GM21515 (cell line): ENCODE measurements at regions not wholly inside any gene's neighbourhood (a gene's known extent, or its start where the extent isn't known, plus 50 kb on each side); places are given as distances from the start of the nearest gene placed in this dataset.
"Not testable (repeated sequence)": the region's sequence is repeated elsewhere in the genome, so short reads cannot be mapped to it uniquely, and the experiment has no call there.

Source experiments
- ATAC-seq: cut with Tn5 transposase; IDR thresholded peaks from one replicate; pipeline ENCODE4 v1.9.1; 2021; ENCODE audit not compliant: unreplicated experiment

DNA sequence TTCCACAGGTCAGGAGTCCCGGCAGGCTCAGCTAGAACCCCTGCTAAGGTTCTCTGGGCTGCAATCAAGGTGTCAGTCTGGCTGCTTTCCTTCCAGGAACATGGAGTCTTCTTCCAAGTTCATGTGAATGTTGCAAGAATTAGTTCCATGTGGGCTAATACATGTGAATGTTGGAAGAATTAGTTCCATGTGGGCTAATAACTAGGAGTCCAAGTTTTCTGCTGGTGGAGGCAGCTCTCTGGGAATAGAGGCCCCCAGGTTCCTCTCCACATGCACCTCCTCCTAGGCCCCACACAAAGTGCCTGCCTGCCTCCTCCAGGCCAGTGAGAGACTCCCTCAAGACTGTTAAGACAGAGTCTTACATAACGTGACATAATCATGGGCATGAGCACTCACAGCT lies 140.8 kb upstream of the SLC35G4 start:
- ATAC-seq = no peak

DNA sequence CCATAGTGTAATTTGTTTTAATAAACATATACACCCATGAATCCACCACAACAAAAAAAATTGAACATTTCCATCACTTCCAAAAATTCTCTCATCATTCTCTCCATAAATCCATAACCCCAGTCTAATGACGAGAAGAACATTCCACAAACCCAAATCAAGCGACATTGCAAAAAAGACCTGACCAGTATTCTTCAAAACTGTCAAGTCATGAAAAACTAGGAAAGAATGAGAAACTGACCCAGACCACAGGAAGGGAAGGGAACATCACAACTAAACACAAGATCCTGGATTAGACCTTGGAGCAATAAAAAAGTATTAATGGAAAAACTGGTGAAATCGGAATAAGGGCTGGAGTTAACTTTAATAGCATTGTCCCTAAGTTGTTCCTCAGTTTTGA lies 141.3 kb upstream of the SLC35G4 start:
- ATAC-seq = no peak

DNA sequence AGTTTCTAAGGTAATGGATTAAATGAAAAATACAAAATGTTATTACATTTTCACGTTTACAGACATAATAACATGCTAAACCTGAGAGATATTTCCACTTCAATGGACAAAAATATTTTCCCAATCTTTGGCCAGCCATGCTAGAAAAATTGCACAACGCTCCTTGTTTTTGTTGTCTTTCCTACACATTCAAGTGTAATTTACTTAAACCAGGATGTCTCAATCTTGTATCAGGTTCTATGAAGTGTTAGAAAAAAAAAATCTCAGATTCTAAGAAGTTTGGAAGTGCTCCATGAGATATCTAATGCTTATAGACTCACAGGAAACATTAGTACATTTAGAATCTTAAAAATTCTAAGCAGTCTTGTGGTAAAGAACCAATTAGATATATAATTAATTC lies 141.8 kb upstream of the SLC35G4 start:
- no peak for ATAC-seq

DNA sequence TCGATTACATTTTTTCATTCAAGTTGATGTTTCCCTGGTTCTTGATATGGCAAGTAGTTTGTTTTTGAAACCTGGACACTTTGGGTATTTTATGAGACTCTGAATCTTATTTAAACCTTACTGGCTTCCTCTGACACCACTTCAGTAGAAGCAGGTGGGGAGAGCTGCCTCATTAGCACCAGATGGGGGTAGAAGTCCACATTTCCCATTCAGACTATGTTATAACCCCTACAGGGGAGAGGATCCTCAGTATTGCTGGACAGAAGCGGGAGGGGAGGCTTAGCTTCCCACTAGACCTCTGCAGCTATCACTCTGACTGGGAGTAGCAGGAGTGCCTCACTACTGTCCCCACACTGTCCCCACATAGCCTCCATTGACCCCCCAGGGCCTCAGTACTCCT lies 145.3 kb upstream of the SLC35G4 start:
- ATAC-seq = no peak

DNA sequence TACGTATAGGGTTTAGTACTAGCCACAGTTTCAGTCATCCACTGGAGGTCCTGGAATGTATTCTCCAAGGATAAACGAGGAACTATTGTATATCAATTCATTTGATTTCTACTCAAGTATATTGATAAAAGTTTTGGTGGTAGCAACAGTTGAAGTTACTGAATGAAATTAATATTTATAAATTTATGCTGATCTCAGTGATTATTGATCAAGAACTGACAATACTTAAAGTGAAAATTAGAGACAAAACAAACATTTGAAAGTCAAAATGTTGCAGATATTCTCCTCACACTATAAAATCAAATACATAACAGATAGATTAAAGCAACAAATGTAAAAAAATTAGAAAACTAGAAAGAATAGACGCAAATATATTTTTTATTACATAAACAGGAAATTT lies 150.9 kb upstream of the SLC35G4 start:
- no peak for ATAC-seq

DNA sequence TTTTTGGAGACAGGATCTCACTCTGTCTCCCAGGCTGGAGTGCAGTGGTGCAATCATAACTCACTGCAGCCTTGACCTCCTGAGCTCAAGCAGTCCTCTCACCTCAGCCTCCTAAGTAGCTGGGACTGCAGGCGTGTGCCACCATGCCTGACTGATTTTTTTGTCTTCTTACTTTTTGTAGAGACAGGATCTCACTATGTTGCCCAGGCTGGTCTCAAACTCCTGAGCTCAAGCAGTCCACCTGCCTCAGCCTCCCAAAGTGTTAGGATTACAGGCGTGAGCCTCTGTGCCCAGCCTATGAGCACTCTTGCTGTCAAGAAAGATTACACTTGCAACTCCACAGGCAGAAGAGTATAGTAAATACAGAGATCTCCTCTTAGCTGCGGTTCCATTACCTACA lies 151.5 kb upstream of the SLC35G4 start:
- ATAC-seq = not testable (repeated sequence)

DNA sequence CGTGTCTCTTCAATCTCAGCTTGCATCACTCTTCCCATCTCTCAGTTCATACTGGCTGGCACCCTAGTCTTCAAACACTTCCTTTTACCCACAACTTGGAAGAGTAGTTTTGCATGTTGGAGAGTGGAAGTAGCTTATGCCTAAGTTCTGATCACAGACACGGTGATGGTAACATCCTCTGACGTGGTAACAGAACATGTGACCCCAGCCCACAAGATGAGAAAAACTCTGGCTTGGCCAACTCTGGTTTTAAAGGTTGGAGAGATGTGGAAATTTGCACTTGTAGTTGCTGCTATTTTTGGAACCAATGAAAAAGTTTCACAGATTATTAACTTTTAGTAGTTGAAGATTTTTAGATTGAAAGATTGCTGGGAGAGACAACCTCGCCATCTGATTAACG lies 155.4 kb upstream of the SLC35G4 start:
- no peak for ATAC-seq

DNA sequence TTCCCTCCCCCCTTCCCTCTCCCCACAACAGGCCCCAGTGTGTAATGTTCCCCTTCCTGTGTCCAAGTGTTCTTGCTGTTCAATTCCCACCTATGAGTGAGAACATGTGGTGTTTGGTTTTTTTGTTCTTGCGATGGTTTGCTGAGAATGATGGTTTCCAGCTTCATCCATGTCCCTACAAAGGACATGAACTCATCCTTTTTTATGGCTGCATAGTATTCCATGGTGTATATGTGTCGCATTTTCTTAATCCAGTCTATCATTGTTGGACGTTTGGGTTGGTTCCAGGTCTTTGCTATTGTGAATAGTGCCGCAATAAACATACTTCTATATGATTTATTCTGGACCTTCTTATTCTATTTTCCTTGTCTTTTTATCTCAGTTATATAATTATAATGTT lies 165.2 kb upstream of the SLC35G4 start:
- ATAC-seq = not testable (repeated sequence)

DNA sequence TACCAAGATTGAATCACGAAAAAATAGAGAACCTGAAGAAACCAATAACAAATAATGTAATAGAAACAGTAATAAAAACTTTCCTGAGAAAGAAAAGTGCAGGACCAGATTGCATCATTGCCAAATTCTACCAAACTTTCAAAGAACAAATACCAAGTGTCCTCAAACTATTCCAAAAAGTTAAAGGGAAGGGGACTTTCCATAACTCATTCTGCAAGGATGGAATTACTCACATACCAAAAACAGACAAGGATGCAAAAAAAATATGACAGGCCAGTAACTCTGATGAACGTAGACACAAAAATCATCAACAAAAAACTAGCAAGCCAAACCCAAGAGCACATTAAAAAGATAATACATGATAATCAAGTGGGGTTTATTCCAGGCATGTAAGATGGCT lies 172.3 kb upstream of the SLC35G4 start:
- no peak for ATAC-seq

DNA sequence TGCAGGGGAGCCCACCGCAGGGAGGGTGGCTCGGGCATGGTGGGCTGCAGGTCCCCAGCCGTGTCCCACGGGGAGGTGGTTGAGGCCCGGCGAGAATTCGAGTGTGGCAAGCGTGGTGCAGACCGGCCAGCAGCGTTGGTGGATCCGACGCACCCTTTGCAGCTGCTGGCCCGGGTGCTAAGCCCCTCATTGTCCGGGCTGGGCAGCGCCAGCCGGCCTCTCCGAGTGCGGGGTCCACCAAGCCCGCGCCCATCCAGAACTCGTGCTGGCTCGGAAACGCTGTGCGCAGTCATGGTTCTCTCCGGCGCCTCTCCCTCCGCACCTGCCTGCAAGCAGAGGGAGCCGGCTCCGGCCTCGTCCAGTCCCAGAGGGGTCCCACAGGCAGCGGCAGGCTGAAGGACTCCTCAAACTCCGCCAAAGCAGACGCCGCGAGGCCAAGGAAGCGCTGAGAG lies 177.0 kb upstream of the SLC35G4 start:
- ATAC-seq = no peak

DNA sequence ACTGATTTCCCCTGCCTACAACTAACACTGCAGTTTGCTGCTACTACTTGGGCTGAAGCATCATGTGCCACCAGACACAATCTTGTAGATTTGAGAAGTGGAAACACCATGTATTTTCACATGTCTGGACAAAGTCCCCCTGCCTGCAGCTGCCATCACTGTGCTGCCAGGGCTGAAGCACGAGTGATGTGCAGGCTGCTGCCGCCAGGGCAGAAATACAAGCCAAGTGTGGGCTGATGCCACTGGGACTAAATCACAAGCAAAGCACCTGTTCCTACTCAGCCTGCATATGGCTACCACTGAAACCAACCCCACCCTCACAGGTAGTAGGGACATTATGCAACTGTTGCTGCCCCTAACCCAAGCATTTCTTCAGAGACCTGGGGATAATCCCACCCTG lies 179.5 kb upstream of the SLC35G4 start:
- ATAC-seq = no peak

DNA sequence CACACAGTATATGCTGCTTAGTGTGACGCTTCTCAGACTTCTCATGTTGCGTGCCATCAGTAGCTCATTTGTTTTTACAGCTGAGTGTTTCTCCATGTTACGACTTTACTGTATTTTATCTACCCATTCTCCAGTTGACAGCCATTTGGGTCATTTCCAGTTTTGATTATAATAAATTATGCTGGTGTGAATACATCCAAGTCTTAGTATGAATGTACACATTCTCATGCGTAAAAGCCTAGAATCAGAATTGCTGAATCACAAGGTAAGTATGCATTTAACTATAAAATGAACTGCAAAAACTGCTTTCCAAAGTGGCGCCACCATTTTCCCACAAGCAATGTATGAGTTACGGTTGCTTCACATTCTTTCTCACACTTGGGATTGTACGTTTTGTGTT lies 184.2 kb upstream of the SLC35G4 start:
- ATAC-seq = no peak

DNA sequence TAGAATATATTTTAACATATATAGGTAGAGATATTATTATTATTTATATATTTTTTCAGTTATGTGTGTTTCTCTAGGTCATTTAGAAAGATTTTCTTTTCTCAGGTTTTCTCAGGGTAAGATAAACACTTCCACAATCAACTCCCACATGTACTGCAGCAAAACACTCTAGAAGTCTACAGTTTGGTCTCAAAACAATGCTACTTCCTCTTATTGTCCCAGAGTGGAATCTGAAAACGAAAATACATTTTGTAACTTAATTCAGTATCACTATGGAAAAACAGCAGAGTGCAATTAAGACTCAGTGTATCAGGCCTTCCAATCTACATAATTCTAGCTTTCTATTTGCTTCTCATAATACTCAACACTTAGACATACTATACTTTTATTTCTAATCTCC lies 190.1 kb upstream of the SLC35G4 start:
- peak; percentile 68 for ATAC-seq

DNA sequence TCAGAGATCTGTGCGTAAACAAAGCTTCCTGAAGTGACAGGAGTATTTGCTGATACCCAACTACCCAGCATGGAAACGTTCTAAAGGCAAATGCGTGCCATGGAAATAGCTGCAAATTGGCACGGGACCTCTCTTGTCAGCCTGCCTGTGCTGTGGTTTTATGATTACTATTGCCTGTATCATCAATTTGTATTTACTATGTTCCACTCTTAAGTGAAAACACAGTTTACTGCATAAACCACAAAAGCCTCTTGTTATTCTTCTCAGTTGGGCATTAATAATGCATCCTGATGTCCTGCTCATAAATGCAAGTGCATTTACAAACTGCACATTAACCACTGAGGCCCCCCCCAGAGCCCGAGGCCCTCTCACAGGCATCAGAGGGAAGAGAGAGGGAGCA lies 196.6 kb upstream of the SLC35G4 start:
- no peak for ATAC-seq

DNA sequence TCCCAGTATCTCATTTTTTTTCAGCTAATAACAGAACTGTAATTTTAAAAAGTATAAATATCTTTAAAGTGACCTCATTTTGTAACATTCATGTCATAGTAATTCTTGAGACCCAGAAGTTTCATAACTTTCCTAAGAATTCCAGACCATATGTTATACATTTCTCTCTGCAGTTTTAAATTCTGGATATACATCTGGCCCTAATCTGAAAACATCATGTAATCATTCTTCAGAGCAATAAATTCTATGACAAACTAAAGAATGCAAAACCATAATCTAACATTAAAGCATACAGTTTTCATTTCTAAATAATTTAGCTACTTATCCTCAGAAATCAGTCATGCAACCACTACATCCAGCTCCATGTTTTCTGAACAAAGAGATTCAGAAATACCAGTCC lies 198.3 kb upstream of the SLC35G4 start:
- ATAC-seq = no peak

DNA sequence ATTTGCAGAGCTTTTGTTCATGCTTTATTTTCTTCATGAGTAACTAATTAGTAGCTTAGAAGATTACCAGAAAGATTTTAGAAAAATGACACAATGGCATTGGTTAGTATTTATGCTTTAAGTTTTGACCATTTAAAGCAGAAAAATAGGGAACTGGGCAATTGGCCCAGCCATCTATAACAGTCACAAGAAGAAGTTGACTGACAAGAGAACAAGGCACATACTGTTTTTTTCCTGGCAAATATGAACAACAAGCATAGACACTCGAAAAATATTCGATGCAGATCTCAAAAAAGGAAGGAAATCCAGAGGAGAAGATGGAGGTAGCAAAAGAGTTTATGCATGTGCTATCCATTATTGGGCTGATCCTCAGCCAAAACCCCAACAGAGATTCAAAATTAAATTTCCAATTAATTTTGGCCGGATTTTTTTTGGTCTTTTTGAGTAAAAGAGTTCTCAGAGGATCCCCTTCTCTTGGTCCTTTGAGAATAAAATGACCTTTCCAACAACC lies 200.8 kb upstream of the SLC35G4 start:
- no peak for ATAC-seq

DNA sequence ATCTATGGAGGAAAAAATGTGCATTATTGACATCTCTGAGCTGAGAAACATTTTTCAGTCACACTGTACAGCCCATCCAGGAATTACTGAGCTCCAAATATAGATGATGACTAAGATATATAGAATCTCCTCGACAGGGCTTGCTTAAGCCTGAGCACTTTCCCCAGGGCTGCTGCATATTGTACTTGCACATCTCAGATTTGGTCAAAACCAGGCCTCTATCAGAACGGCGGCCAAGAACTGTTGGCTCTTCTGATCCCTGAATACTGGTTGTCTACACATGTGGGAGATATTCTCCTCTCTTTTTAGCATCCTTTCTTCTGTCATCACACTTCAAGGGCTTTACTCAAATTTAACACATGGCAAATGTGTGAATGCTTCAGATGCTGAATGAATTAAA lies 201.5 kb upstream of the SLC35G4 start:
- ATAC-seq = no peak

DNA sequence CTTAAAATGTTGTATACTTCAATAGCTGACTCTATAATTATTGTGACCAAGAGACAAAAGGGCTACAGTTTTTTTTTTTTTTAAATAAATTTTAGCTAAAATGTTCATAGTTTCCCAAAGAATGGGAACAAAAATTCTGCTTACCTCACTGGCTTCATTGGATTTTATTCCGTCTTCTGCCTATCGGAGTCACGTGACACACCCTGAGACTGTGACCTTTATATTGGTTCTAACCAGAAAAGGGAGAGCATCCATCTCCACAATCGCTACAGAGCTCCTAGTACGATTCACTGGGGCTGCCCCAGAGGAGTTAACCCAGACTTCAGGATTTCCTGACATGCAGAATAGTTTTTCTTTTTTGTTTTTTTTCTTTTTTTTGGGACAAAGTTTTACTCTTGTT lies 203.6 kb upstream of the SLC35G4 start:
- ATAC-seq = no peak

DNA sequence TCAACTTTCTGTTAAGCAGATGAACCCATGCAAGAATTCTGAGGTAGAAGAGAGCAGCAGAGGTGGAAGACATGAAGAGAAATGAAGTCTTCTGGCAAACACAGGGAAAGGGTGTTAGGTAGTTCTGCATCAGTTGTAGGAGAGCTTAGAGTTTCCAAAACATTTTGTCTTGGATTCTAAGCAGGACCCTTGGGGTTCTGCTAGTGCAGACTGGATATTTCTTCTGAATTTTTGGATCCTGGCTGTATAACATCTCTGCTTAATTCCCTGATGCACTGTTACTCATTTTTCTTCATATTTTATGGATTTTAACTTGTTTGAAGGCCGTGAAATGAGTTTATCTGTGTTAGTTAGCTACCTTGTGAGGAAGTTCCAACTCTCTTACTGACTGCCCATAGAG lies 208.7 kb upstream of the SLC35G4 start:
- no peak for ATAC-seq

DNA sequence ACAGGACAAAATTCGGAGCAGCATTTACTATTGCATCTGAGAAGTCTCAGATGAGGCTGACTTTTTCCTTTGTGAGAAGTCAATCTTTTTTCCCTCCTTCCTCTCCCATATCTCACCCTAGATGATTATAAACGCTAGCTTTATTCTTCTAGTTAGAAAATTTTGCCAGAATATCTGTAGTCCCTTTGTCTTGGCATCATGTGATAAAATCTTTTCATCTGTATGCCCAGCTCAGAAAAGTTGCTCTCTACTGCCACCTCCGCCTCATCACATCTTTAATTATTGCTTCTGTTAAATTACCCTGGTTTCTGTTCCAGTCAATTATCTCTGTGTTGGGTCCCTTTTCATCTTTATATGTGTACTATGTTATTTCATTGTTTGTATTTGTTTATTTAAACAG lies 210.8 kb upstream of the SLC35G4 start:
- no peak for ATAC-seq

DNA sequence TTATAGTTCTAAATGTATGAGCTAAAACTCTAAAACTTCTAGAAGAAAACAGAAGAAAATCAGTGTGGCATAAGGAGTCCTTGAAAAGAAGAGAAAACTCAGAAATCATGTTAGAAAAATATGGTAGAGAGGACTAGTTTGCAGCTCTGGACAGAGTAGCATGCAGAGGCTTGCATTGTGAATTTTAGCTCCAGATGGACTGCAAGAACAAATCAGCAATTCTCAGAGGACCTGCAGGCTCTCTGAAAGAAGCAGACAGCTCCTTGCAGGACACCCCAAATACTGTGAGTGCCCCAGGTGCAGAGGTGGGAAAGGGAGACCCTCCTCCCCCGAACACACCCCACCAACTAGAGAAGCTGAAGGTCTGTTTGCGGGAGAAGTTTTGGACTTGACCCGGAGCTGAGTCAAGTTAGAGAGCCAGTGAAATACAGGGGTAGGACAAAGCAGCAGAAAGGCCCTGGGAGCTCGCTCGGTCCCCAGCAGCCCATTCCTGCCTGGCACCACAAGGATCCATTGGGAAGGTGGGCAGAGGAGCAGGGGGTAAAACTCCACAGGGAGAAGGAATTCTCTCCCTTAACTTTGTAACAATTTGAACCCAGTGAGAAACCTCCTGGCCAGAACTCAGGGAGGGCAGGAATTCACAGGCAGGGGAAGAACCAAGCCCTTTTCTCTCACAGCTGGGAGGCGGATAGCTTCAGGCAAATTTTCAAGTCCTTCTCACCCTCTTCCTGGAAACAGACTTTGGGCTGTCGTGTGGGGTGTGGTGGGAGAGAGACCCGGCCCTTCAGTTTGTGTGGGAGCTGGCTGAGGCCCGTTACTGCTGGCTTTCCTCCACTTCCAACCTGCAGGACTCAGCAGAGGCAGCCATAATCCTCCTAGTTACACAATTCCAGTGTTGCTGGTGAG lies 216.2 kb upstream of the SLC35G4 start:
- ATAC-seq = no peak

DNA sequence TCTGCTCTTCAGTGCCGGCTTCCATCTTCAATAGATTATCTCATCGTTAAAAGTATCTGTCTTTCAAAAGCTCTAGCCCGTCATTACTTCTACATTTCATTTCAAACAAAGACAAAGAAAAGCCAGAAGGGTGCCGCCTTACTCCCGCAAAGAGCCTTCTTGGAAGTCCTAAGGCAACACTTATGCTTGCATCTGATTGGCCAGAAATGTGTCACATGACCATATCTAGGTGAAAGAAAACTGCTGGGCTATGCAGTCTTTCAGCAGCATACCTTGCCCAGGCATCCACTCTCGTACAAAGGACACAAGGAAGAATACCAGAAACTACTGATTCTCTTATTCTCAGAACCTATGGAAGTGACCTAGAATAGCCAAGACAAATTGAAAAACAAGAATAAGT lies 217.1 kb upstream of the SLC35G4 start:
- no peak for ATAC-seq

DNA sequence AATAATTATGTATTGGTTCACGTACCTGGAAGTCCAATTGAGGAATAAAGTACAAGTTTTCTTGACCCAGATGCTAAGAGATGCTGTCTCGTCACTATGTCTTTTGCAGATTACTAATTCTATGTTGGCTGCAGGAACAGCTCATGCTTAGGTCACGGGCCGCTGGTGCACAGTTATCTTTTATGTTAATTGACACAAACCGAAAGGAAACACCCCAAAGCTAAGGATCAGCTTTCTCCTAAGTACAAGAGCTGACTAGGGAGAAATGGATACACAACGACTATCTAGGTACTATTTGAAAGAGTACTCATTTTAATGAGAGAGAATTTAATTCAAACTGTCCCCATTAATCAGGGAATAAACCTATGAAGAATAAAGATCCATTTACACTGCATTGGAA lies 217.7 kb upstream of the SLC35G4 start:
- no peak for ATAC-seq
